NB4 (cell line): ENCODE measurements at regions not wholly inside any gene's neighbourhood (a gene's known extent, or its start where the extent isn't known, plus 50 kb on each side); places are given as distances from the start of the nearest gene placed in this dataset.

ENCODE experiments used
- MYC ChIP-seq: IDR thresholded peaks from 2 replicates; pipeline ENCODE4 v1.6.1; 2011; ENCODE audit warnings: low read depth, low read length
- POLR2A ChIP-seq: IDR thresholded peaks from 2 replicates; pipeline ENCODE4 v1.6.1; 2011; ENCODE audit warnings: mild to moderate bottlenecking; ENCODE audit not compliant: insufficient read length; ENCODE audit errors: extremely low read depth
- TF ChIP-seq, protein P1 (sequence below): IDR thresholded peaks from one replicate; pipeline ENCODE4 v1.5.1; 2012; ENCODE audit warnings: low read depth, low read length
- TF ChIP-seq, protein P2 (sequence below): IDR thresholded peaks from 2 replicates; pipeline ENCODE4 v1.6.1; 2011; ENCODE audit warnings: low read depth, low read length

DNA sequence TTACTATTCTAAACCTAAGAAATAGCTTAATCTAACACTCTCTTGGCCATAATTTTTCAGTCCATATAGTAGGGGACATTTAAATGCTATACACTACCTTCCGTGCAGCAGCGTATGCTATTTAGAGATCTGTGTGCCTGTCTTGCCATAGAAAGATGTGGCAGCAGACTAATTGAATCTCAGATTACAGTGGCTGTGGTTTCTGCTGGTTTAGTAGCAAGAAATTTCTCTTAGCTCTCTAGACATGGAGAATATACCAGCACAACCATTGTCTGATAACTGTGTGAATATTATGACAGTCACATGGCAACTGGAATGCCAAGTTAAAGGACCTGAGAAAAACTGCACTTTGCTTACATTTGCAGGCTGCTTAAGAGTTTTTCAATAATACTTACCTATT is 672.4 kb upstream of the MIR17HG start:
- TF ChIP-seq, protein P1, sequence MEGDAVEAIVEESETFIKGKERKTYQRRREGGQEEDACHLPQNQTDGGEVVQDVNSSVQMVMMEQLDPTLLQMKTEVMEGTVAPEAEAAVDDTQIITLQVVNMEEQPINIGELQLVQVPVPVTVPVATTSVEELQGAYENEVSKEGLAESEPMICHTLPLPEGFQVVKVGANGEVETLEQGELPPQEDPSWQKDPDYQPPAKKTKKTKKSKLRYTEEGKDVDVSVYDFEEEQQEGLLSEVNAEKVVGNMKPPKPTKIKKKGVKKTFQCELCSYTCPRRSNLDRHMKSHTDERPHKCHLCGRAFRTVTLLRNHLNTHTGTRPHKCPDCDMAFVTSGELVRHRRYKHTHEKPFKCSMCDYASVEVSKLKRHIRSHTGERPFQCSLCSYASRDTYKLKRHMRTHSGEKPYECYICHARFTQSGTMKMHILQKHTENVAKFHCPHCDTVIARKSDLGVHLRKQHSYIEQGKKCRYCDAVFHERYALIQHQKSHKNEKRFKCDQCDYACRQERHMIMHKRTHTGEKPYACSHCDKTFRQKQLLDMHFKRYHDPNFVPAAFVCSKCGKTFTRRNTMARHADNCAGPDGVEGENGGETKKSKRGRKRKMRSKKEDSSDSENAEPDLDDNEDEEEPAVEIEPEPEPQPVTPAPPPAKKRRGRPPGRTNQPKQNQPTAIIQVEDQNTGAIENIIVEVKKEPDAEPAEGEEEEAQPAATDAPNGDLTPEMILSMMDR: no peak
- TF ChIP-seq POLR2A (no peak), MYC (no peak)
- TF ChIP-seq, protein P2, sequence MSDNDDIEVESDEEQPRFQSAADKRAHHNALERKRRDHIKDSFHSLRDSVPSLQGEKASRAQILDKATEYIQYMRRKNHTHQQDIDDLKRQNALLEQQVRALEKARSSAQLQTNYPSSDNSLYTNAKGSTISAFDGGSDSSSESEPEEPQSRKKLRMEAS: no peak
